ENCODE measurements at regions not wholly inside any gene's neighbourhood (a gene's known extent, or its start where the extent isn't known, plus 50 kb on each side); places are given as distances from the start of the nearest gene placed in this dataset.

DNA sequence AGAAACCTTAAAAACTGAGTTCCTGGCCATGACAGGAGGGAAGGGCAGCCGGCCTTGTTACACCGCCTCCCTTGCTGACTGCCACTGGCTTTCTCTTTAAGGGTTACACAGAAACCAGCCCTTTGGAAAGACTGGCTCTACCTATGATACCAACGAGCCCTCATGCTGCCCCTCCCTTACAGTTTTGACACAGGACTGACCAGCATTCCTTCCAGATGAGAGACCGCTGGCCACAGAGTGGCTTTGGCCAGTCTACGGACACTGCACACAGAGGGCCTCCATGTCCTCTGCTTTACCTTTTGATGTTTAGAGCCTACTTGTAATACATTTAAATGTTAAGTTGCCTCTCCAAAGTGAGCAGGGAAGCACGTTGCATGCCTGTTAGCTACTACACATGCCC, 243.2 kb upstream of the GMDS start:
- CTCF ChIA-PET, result no interaction called here
- POLR2A ChIA-PET, result no interaction called here
- H3K27me3 Mint-ChIP-seq, result peaks cover 7 to 16% of the 10 kb centered on the region in 2 donors
- Histone ChIP-seq H3K9me3 (ENCODE audit: low read length) (no peaks in the 10 kb centered on the region), H3K4me3 (ENCODE audit: low read length) (no peak overlapping the region), H3K27ac (ENCODE audit: low read depth, low read length) (no peak overlapping the region), H3K27me3 (ENCODE audit: insufficient read depth, low read length, poor library complexity, severe bottlenecking) (no peaks in the 10 kb centered on the region), H3K36me3 (ENCODE audit: insufficient read depth, low read length) (no peaks in the 10 kb centered on the region), H3K4me1 (ENCODE audit: insufficient read depth, low read length) (no peaks in the 10 kb centered on the region)
- no peaks in the 10 kb centered on the region for H3K36me3 Mint-ChIP-seq
- no peak overlapping the region for H3K4me3 Mint-ChIP-seq
- H3K9me3 Mint-ChIP-seq, result peaks cover 0 to 7% (median 2%) of the 10 kb centered on the region in 5 donors
- no peak for DNase-seq
- H3K27ac Mint-ChIP-seq, result no peak overlapping the region
- no peaks in the 10 kb centered on the region for H3K4me1 Mint-ChIP-seq

DNA sequence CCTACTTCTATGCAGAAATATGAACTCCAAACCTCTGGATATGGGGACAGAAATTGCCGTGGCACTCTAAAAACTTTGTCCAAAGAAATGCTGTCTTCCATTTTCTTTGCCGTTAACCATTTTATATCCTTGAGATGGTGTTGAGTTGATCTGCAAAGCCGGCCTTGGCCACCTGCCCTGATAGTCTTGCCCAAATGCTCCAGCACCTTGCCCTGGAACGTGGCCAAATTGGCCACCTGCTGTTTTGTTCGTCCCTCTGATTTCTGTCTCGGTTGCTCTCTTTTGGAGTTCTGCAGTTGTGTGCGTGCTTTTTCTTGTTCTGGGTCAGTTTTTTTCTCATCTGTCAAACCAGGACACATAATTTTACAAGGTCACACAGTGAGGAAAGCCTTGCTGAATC, 239.7 kb upstream of the GMDS start:
- H3K27ac ChIP-seq (ENCODE audit: low read depth, low read length), result no peak overlapping the region
- POLR2A ChIA-PET, result no interaction called here
- no peaks in the 10 kb centered on the region for H3K36me3 ChIP-seq (ENCODE audit: insufficient read depth, low read length)
- Mint-ChIP-seq H3K36me3 (no peaks in the 10 kb centered on the region), H3K27ac (no peak overlapping the region), H3K27me3 (peaks cover 3 to 6% of the 10 kb centered on the region in 2 donors), H3K4me1 (no peaks in the 10 kb centered on the region), H3K4me3 (no peak overlapping the region), H3K9me3 (peaks cover 7 to 18% (median 9%) of the 10 kb centered on the region in 5 donors)
- no peaks in the 10 kb centered on the region for H3K9me3 ChIP-seq (ENCODE audit: low read length)
- H3K4me1 ChIP-seq (ENCODE audit: insufficient read depth, low read length), result no peaks in the 10 kb centered on the region
- CTCF ChIA-PET, result no interaction called here
- no peak overlapping the region for H3K4me3 ChIP-seq (ENCODE audit: low read length)
- DNase-seq, result no peak
- no peaks in the 10 kb centered on the region for H3K27me3 ChIP-seq (ENCODE audit: insufficient read depth, low read length, poor library complexity, severe bottlenecking)

DNA sequence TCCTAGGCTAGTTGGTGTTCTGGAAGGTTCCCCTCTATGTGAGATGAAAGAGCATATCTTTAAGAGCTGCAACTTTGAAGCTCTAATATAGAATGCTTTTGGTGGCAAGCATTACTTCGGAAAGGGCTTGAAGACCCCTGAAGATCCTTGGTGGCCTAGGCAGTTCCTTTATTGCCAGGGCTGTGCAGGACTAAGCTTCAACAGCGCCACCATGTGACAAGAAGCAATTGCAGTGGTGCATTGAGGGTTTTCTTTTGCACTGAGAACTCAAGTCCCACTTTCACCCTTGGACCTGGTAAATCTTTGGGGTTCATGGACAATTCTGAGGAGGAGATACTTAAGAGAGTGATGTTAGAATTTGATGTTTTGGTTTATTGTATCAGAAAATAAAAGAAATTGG, 237.4 kb upstream of the GMDS start:
- no peaks in the 10 kb centered on the region for H3K9me3 ChIP-seq (ENCODE audit: low read length)
- H3K27me3 Mint-ChIP-seq, result peaks cover 8 to 9% of the 10 kb centered on the region in 2 donors
- H3K4me1 ChIP-seq (ENCODE audit: insufficient read depth, low read length), result no peaks in the 10 kb centered on the region
- H3K27ac ChIP-seq (ENCODE audit: low read depth, low read length), result no peak overlapping the region
- H3K27ac Mint-ChIP-seq, result no peak overlapping the region
- no peaks in the 10 kb centered on the region for H3K36me3 ChIP-seq (ENCODE audit: insufficient read depth, low read length)
- CTCF ChIA-PET, result no interaction called here
- POLR2A ChIA-PET, result no interaction called here
- no peak overlapping the region for H3K4me3 Mint-ChIP-seq
- peaks cover 7 to 18% (median 12%) of the 10 kb centered on the region in 5 donors for H3K9me3 Mint-ChIP-seq
- no peak overlapping the region for H3K4me3 ChIP-seq (ENCODE audit: low read length)
- H3K36me3 Mint-ChIP-seq, result no peaks in the 10 kb centered on the region
- no peak for DNase-seq
- H3K27me3 ChIP-seq (ENCODE audit: insufficient read depth, low read length, poor library complexity, severe bottlenecking), result no peaks in the 10 kb centered on the region
- H3K4me1 Mint-ChIP-seq, result no peaks in the 10 kb centered on the region

DNA sequence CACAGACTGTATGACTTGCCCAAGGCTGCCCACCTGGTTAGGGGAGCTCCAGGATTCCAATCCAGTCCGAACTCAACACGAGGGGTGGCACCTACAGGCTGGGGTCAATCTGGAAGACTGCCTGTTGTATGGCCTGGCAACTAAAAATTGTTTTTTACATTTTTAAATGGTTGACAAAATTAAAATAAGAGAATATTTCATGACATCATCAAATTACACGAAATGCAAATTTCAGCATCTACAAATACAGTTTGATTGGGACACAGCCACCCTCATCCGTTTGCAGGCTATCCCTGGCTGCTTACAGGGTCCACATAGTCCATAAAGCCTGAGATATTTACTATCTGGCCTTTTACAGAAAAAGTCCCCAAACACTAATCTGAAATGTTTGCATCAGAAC, 235.9 kb upstream of the GMDS start:
- Histone ChIP-seq H3K4me1 (ENCODE audit: insufficient read depth, low read length) (no peaks in the 10 kb centered on the region), H3K27me3 (ENCODE audit: insufficient read depth, low read length, poor library complexity, severe bottlenecking) (no peaks in the 10 kb centered on the region), H3K36me3 (ENCODE audit: insufficient read depth, low read length) (no peaks in the 10 kb centered on the region), H3K9me3 (ENCODE audit: low read length) (no peaks in the 10 kb centered on the region), H3K27ac (ENCODE audit: low read depth, low read length) (no peak overlapping the region), H3K4me3 (ENCODE audit: low read length) (no peak overlapping the region)
- Mint-ChIP-seq H3K9me3 (peaks cover 7 to 16% (median 12%) of the 10 kb centered on the region in 5 donors), H3K27me3 (peaks cover 8 to 9% of the 10 kb centered on the region in 2 donors), H3K27ac (no peak overlapping the region), H3K4me3 (no peak overlapping the region), H3K4me1 (no peaks in the 10 kb centered on the region), H3K36me3 (no peaks in the 10 kb centered on the region)
- ChIA-PET CTCF (no interaction called here), POLR2A (no interaction called here)
- DNase-seq, result no peak

DNA sequence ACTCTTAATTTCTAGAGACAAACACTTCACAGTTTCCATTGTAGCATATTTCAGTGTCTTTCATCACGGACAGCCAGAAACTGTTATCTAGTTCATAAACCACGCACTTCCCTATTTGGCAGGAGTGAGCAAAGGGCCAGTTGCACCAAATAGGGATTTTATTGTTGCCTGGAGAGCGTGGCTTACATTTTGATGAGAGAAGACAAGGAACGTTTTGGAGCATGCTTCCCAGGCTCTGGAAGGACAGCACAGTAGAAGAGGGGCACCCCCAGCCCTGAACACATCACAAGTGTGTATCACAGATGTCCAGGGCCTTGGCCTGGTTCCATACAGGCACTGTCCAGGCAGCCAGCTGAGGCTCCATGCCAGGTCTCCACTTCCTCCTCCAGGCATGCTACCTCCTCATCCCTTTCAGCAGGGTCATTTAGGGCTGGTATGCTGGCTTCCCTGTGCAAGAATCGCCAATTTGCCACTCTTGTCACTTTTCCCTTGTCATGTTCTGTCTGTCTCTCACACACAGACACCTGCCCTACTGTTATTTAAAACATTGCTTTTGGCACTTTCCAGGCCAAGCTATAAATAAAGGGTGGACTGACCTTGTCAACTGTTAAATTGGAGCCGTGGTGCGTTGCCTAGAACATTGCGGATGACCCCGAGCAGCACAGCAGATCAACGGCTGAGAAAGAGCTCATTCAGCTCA, 235.0 kb upstream of the GMDS start:
- DNase-seq, result no peak
- ChIA-PET CTCF (no interaction called here), POLR2A (no interaction called here)
- Mint-ChIP-seq H3K4me1 (no peaks in the 10 kb centered on the region), H3K27ac (no peak overlapping the region), H3K4me3 (no peak overlapping the region), H3K36me3 (no peaks in the 10 kb centered on the region), H3K27me3 (peaks cover 8% of the 10 kb centered on the region in 2 donors), H3K9me3 (peaks cover 7 to 16% (median 12%) of the 10 kb centered on the region in 5 donors)
- Histone ChIP-seq H3K4me3 (ENCODE audit: low read length) (no peak overlapping the region), H3K27ac (ENCODE audit: low read depth, low read length) (no peak overlapping the region), H3K4me1 (ENCODE audit: insufficient read depth, low read length) (no peaks in the 10 kb centered on the region), H3K9me3 (ENCODE audit: low read length) (no peaks in the 10 kb centered on the region), H3K36me3 (ENCODE audit: insufficient read depth, low read length) (no peaks in the 10 kb centered on the region), H3K27me3 (ENCODE audit: insufficient read depth, low read length, poor library complexity, severe bottlenecking) (no peaks in the 10 kb centered on the region)

DNA sequence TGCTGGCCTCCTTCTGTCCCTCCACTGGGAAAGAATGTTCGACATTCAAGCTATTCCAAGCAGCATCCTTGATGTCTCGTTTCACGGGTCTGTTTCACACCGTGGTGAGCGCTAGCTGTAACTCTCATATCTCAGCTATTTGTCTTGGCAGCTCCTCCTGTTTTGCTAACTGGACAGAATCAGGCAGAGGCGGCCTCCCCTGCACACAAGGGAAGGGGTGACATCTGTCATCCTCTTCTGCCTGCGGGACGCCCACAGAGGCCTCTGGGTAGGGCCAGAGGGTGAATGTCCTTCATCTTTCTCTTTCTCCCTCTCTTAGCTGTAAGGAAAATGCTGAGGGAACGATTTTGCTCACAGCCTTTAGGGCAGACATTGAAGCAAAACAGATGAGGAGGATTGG, 232.8 kb upstream of the GMDS start:
- peaks cover 8% of the 10 kb centered on the region in 2 donors for H3K27me3 Mint-ChIP-seq
- Histone ChIP-seq H3K4me1 (ENCODE audit: insufficient read depth, low read length) (no peaks in the 10 kb centered on the region), H3K36me3 (ENCODE audit: insufficient read depth, low read length) (no peaks in the 10 kb centered on the region), H3K27me3 (ENCODE audit: insufficient read depth, low read length, poor library complexity, severe bottlenecking) (no peaks in the 10 kb centered on the region), H3K9me3 (ENCODE audit: low read length) (no peaks in the 10 kb centered on the region), H3K4me3 (ENCODE audit: low read length) (no peak overlapping the region), H3K27ac (ENCODE audit: low read depth, low read length) (no peak overlapping the region)
- no peaks in the 10 kb centered on the region for H3K4me1 Mint-ChIP-seq
- no peaks in the 10 kb centered on the region for H3K36me3 Mint-ChIP-seq
- H3K27ac Mint-ChIP-seq, result no peak overlapping the region
- ChIA-PET CTCF (no interaction called here), POLR2A (no interaction called here)
- peaks cover 7 to 10% (median 9%) of the 10 kb centered on the region in 5 donors for H3K9me3 Mint-ChIP-seq
- no peak overlapping the region for H3K4me3 Mint-ChIP-seq
- DNase-seq, result no peak

DNA sequence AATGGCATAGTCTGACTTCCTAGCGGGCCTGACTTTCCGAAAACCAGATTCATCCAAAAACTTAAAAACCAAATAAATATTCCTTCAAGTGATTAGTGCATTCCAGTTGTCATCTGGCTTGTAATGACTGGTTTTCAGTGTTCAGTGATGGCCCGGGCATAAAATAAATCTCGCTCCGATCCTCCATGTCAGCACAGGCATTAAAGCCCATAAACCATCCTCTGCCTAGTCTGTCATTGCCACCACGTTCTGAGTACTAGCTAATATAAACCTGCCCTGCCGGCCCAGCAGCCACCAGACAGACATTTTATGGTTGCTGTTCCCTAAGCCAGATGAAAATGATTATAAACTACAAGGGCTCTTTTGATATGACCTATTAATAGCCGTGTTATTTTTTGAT, 232.3 kb upstream of the GMDS start:
- H3K9me3 Mint-ChIP-seq, result peaks cover 4 to 7% (median 5%) of the 10 kb centered on the region in 5 donors

DNA sequence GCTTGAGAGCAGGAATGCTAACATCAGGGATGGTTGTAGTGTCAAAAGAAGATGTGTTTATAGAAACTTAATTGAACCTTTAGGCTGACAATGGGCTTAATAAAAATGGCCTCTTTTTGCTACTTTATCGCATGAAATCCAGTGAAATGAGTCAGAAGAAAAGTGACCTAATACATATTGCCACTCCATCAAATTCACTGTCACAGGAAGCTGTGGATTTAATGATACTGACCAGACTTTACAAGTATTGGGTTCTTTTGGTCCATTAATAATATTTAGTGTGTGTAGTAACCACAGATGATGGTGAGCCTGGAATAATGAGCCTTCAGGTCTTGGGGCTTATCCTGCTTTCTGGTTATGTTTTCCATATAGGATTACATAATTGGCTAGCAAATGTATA, 231.8 kb upstream of the GMDS start:
- Histone ChIP-seq H3K9me3 (ENCODE audit: low read length) (no peaks in the 10 kb centered on the region), H3K36me3 (ENCODE audit: insufficient read depth, low read length) (no peaks in the 10 kb centered on the region), H3K4me3 (ENCODE audit: low read length) (no peak overlapping the region), H3K27ac (ENCODE audit: low read depth, low read length) (no peak overlapping the region), H3K4me1 (ENCODE audit: insufficient read depth, low read length) (no peaks in the 10 kb centered on the region), H3K27me3 (ENCODE audit: insufficient read depth, low read length, poor library complexity, severe bottlenecking) (no peaks in the 10 kb centered on the region)
- no peak for DNase-seq
- ChIA-PET POLR2A (no interaction called here), CTCF (no interaction called here)
- Mint-ChIP-seq H3K27ac (no peak overlapping the region), H3K4me1 (no peaks in the 10 kb centered on the region), H3K9me3 (peaks cover 0 to 4% (median 3%) of the 10 kb centered on the region in 5 donors), H3K4me3 (no peak overlapping the region), H3K36me3 (no peaks in the 10 kb centered on the region), H3K27me3 (peaks cover 8 to 12% of the 10 kb centered on the region in 2 donors)

More for the DNA sequence above, 232.3 kb upstream of the GMDS start:
- Mint-ChIP-seq H3K4me3 (no peak overlapping the region), H3K4me1 (no peaks in the 10 kb centered on the region), H3K27ac (no peak overlapping the region), H3K36me3 (no peaks in the 10 kb centered on the region), H3K27me3 (peaks cover 8 to 10% of the 10 kb centered on the region in 2 donors)
- Histone ChIP-seq H3K27ac (ENCODE audit: low read depth, low read length) (no peak overlapping the region), H3K36me3 (ENCODE audit: insufficient read depth, low read length) (no peaks in the 10 kb centered on the region), H3K9me3 (ENCODE audit: low read length) (no peaks in the 10 kb centered on the region), H3K4me1 (ENCODE audit: insufficient read depth, low read length) (no peaks in the 10 kb centered on the region), H3K4me3 (ENCODE audit: low read length) (no peak overlapping the region), H3K27me3 (ENCODE audit: insufficient read depth, low read length, poor library complexity, severe bottlenecking) (no peaks in the 10 kb centered on the region)
- ChIA-PET POLR2A (no interaction called here), CTCF (no interaction called here)
- no peak for DNase-seq

Measured in CD8-positive, alpha-beta memory T cell (primary cell).